Stomach (tissue), 8 donors: ENCODE measurements at regions not wholly inside any gene's neighbourhood (a gene's known extent, or its start where the extent isn't known, plus 50 kb on each side); places are given as distances from the start of the nearest gene placed in this dataset.

Experiments used
- DNase-seq, 2 donors: peaks; one replicate each; pipeline versions ENCODE4 v3.0.0 to v3.0.0-alpha.2; 2013 to 2019
- H3K27ac ChIP-seq, 5 donors: fragments of 200-600 bp in 4 of 5; sonication (generic) in 4 of 5; one replicate each; pipeline ENCODE4 v1.5.1; 2013 to 2019; ENCODE audit warnings: mild to moderate bottlenecking in 1 of 5, moderate library complexity in 1 of 5
- H3K27me3 ChIP-seq, 3 donors: fragments of 200-600 bp; sonication (generic); one replicate each; pipeline ENCODE4 v1.5.1; 2017 to 2019; ENCODE audit warnings: mixed run types in 1 of 3
- H3K36me3 ChIP-seq, 4 donors: fragments of 200-600 bp; sonication (generic); 1 replicate in 3 of 4; 2 replicates in 1 of 4; pipeline ENCODE4 v1.5.1; 2016 to 2019
- H3K4me1 ChIP-seq, 4 donors: fragments of 200-600 bp; sonication (generic); one replicate each; pipeline ENCODE4 v1.5.1; 2016 to 2019
- H3K4me3 ChIP-seq, 4 donors: fragments of 200-600 bp; sonication (generic) in 3 of 4; one replicate each; pipeline ENCODE4 v1.5.1; 2016 to 2019; ENCODE audit warnings: mild to moderate bottlenecking in 1 of 4
- H3K9me3 ChIP-seq, 4 donors: fragments of 200-600 bp; sonication (generic); one replicate each; pipeline ENCODE4 v1.5.1; 2016 to 2019
- CTCF ChIP-seq, 7 experiments: fragments of 450-650 bp in 4 of 7; fragments of 200-600 bp in 3 of 7; sonication (generic) in 3 of 7; IDR thresholded peaks; one replicate each; pipeline ENCODE4 v1.5.1; 2016 to 2019; ENCODE audit warnings: antibody characterized with exemption in 7 of 7, control low read depth in 2 of 7, mild to moderate bottlenecking in 1 of 7
- EP300 ChIP-seq: sonication (generic); formaldehyde crosslinking; IDR thresholded peaks from one replicate; pipeline ENCODE4 v1.6.1; 2017; ENCODE audit warnings: antibody characterized with exemption
- POLR2A ChIP-seq, 4 donors: fragments of 450-650 bp; IDR thresholded peaks; one replicate each; pipeline ENCODE4 v1.6.1; 2016; ENCODE audit warnings: antibody characterized with exemption in 4 of 4, control low read depth in 2 of 4, mild to moderate bottlenecking in 1 of 4, moderate library complexity in 1 of 4
- POLR2AphosphoS5 ChIP-seq, 3 donors: sonication (generic); formaldehyde crosslinking; IDR thresholded peaks; one replicate each; pipeline ENCODE4 v1.6.1; 2016; ENCODE audit warnings: antibody characterized with exemption in 3 of 3
- WGBS, 5 donors: extraction: QIAGEN DNeasy Blood & Tissue Kit in 3 of 5; methylation state at CpG; one replicate each; pipeline versions ENCODE4 v1.1.5 to v1.1.7; 2013 to 2018; 5-methylcytosine and 5-hydroxymethylcytosine counted together
- intact Hi-C: fragments of 100-400 bp; cut with DNase I; formaldehyde crosslinking; loops from one replicate; pipeline ENCODE4 v1.15.1; 2023; ENCODE audit warnings: low total_unique reads
- donor health status: healthy with polysubstance abuse.
- donor health status: Bipolar disorder and iron deficiency.
- donor health status: healthy.

DNA sequence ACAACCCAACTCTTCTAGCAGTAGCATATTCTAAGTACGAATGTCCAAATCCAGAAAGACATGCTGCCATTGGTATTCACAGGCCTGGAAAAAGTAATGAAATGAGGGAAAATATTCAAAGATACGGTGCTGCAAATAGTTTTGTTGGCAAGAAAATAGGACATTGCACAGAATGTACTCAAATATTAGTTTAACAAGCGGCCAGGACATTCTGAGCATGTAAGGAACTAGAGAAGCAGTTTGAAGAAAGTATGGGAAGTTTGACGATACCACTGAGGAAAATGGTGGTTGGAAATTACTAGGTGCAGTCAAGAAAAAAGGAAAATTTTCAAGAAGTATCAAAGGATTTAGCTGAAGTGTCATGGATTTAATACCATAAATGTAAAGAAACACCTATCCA lies 468.0 kb upstream of the GRIN3A start:
- no peaks in the 10 kb centered on the region for H3K36me3 ChIP-seq
- H3K9me3 ChIP-seq = no peaks in the 10 kb centered on the region
- intact Hi-C loops = no loop called here
- DNase-seq = no peak
- H3K4me1 ChIP-seq = no peaks in the 10 kb centered on the region
- H3K27ac ChIP-seq = no peak overlapping the region
- H3K4me3 ChIP-seq = no peak overlapping the region
- H3K27me3 ChIP-seq = no peaks in the 10 kb centered on the region
- TF ChIP-seq EP300 (no peak), CTCF (IDR thresholded peaks at IDR 0.05) (no peak), POLR2AphosphoS5 (IDR thresholded peaks at IDR 0.05) (no peak), POLR2A (IDR thresholded peaks at IDR 0.05) (no peak)
- 75 to 90% (median 78%) methylated on average over 4 of the region's 4 CpGs for WGBS, 5 donors

- H3K36me3 ChIP-seq = no peaks in the 10 kb centered on the region
- no peaks in the 10 kb centered on the region for H3K4me1 ChIP-seq
- TF ChIP-seq POLR2AphosphoS5 (IDR thresholded peaks at IDR 0.05) (no peak), CTCF (IDR thresholded peaks at IDR 0.05) (no peak), EP300 (no peak), POLR2A (IDR thresholded peaks at IDR 0.05) (no peak)
- H3K27ac ChIP-seq = no peak overlapping the region
- no peak overlapping the region for H3K4me3 ChIP-seq
- no peak for DNase-seq
- WGBS, 5 donors = 68 to 88% (median 82%) methylated on average over 2 of the region's 2 CpGs
- intact Hi-C loops = no loop called here
- H3K27me3 ChIP-seq = no peaks in the 10 kb centered on the region
- no peaks in the 10 kb centered on the region for H3K9me3 ChIP-seq
Measured at GRCh38 chr9:102205251-102205650, 466.8 kb upstream of the GRIN3A start.

DNA sequence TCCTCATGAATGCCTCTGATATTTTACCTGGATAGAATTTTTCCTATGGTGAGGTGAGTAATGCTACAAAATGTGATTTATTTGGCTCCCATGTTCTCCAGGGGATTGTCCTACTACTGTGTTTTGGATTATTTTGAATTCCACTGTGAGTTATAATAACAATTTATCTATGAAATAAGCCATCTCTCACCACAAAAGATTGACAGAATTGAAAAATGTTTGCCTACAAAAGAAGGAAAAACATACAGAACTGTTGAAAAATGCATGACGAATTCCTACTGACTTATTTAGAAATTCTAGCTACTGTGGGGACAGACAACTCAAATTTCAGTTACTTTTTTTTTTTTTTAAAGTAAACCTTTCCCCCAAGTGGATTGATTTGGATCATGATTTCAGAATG lies 463.7 kb upstream of the GRIN3A start:
- TF ChIP-seq POLR2A (IDR thresholded peaks at IDR 0.05) = no peak
- TF ChIP-seq EP300 = no peak
- TF ChIP-seq POLR2AphosphoS5 (IDR thresholded peaks at IDR 0.05) = no peak
- TF ChIP-seq CTCF (IDR thresholded peaks at IDR 0.05) = no peak
- no peak overlapping the region for H3K27ac ChIP-seq
- no peaks in the 10 kb centered on the region for H3K36me3 ChIP-seq
- intact Hi-C loops = no loop called here
- 54 to 80% (median 58%) methylated on average over 1 of the region's 1 CpG for WGBS, 5 donors
- H3K4me1 ChIP-seq = no peaks in the 10 kb centered on the region
- no peak for DNase-seq
- H3K27me3 ChIP-seq = no peaks in the 10 kb centered on the region
- H3K4me3 ChIP-seq = no peak overlapping the region
- H3K9me3 ChIP-seq = no peaks in the 10 kb centered on the region

GRCh38 chr9:102185962-102186361 lies 447.5 kb upstream of the GRIN3A start:
- 50 to 68% (median 54%) methylated on average over 1 of the region's 1 CpG for WGBS, 5 donors
- Histone ChIP-seq H3K4me1 (peaks cover 0 to 3% (median 0%) of the 10 kb centered on the region in 4 donors), H3K27me3 (no peaks in the 10 kb centered on the region), H3K4me3 (no peak overlapping the region), H3K9me3 (no peaks in the 10 kb centered on the region), H3K27ac (no peak overlapping the region), H3K36me3 (no peaks in the 10 kb centered on the region)
- no peak for DNase-seq
- TF ChIP-seq EP300 (no peak), POLR2AphosphoS5 (IDR thresholded peaks at IDR 0.05) (no peak), CTCF (IDR thresholded peaks at IDR 0.05) (no peak), POLR2A (IDR thresholded peaks at IDR 0.05) (no peak)
- intact Hi-C loops = no loop called here
